ENCODE measurements at regions not wholly inside any gene's neighbourhood (a gene's known extent, or its start where the extent isn't known, plus 50 kb on each side); places are given as distances from the start of the nearest gene placed in this dataset.

DNA sequence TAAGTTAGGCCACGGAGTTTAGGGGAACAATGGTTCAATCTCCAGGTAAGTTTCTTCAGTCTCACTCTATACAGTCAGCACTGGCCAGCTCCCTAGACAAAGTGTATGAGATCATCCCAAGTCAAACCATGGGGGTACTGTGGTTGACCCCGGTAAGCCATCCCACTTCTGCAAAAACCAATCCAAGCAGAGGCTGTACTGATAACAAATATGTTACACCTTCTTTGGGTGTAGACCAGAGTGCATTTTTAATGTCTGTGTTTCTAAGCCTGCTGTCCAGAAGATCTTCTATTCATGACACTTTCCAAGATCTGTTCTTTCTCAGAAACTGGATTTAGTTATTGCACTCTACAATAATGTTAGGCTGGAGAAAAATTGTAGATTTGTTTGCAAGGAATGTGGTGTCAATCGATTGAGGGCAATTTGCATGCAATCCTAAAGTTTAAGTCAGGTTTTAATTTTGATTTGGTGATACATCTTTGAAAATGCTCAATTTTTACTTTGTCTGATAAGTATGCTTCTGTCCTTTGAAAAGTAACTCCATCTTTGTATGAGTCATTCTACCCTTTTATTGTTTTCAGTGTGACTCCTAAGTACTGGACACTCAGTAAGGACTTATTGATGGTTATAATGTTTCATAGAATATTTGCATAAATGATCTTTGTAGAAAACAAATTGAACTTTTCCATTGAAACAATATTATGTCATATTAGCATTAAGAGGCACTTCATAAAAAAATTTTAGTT, 152.4 kb downstream of the HLX start:
- Histone ChIP-seq H3K9me3 (ENCODE audit: severe bottlenecking) (no peaks in the 10 kb centered on the region), H3K27ac (no peak overlapping the region), H3K27me3 (ENCODE audit: insufficient read depth, low read depth, severe bottlenecking) (no peaks in the 10 kb centered on the region), H3K36me3 (no peaks in the 10 kb centered on the region), H3K4me3 (ENCODE audit: low read depth, low read length) (no peak overlapping the region)
- no peak for DNase-seq
- TF ChIP-seq, protein P1, sequence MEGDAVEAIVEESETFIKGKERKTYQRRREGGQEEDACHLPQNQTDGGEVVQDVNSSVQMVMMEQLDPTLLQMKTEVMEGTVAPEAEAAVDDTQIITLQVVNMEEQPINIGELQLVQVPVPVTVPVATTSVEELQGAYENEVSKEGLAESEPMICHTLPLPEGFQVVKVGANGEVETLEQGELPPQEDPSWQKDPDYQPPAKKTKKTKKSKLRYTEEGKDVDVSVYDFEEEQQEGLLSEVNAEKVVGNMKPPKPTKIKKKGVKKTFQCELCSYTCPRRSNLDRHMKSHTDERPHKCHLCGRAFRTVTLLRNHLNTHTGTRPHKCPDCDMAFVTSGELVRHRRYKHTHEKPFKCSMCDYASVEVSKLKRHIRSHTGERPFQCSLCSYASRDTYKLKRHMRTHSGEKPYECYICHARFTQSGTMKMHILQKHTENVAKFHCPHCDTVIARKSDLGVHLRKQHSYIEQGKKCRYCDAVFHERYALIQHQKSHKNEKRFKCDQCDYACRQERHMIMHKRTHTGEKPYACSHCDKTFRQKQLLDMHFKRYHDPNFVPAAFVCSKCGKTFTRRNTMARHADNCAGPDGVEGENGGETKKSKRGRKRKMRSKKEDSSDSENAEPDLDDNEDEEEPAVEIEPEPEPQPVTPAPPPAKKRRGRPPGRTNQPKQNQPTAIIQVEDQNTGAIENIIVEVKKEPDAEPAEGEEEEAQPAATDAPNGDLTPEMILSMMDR (IDR thresholded peaks at IDR 0.05; ENCODE audit: low read depth, low read length): no peak

GRCh38 chr1:221032204-221032585, 153.0 kb downstream of the HLX start:
- TF ChIP-seq, protein P1 (IDR thresholded peaks at IDR 0.05; ENCODE audit: low read depth, low read length): no peak
- Histone ChIP-seq H3K27me3 (ENCODE audit: insufficient read depth, low read depth, severe bottlenecking) (no peaks in the 10 kb centered on the region), H3K36me3 (no peaks in the 10 kb centered on the region), H3K4me3 (ENCODE audit: low read depth, low read length) (no peak overlapping the region), H3K9me3 (ENCODE audit: severe bottlenecking) (no peaks in the 10 kb centered on the region), H3K27ac (no peak overlapping the region)
- no peak for DNase-seq

DNA sequence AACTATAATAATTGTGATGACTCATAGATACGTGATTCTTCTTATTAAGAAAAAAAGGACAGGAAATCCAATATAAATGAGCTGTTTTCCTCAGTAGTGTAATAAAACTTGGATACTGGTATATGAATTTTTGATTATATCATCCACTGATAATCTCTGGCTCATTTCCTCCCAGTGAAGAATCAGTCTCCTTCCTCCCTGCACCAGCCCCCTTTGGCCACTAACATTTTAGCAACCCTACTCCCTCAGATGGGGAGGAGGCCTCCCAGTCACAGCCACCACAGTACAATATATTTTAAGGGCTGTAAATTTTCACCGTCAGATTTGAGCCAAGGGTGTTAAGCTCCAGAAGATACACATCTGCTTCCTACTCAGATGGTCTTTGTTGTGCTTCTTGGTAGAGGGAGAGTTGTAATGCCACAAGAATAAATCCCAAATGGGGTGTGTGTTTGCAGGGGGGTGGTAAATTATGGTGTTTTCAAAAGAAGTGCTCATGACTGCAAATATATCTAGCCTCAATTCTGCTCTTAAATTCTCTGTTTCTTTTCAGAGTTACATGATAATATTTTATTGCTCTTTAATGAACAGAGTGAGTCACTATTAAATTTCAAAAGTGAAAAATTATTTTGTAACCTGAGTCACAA, 153.5 kb downstream of the HLX start:
- no peak overlapping the region for H3K4me3 ChIP-seq (ENCODE audit: low read depth, low read length)
- H3K9me3 ChIP-seq (ENCODE audit: severe bottlenecking): no peaks in the 10 kb centered on the region
- TF ChIP-seq, protein P1 (IDR thresholded peaks at IDR 0.05; ENCODE audit: low read depth, low read length): no peak
- H3K27ac ChIP-seq: no peak overlapping the region
- DNase-seq: no peak
- H3K36me3 ChIP-seq: no peaks in the 10 kb centered on the region
- no peaks in the 10 kb centered on the region for H3K27me3 ChIP-seq (ENCODE audit: insufficient read depth, low read depth, severe bottlenecking)

DNA sequence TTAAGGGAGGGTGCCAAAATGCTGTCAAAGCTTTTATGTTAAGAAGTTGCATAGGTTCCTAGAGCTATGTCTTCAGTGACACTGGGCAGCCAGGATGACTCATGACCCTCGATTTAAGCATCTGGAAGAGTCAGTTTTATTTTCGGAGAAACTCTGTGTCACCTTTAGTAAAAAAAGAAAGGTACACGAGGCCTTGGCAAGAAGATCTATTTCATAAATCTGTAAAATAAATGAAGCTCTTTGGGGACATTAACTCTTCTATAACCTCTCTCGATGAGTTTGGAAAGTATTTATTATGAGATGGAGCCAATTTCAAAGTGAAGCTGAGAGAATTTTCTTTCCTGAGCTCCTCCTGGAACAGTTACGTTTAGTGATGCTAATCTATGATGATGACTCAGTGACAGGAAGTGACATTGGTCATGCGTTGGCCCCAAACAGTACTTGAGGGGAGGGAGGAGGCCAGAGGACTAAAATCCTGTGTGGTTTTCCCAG, 156.5 kb downstream of the HLX start:
- Histone ChIP-seq H3K36me3 (no peaks in the 10 kb centered on the region), H3K27ac (no peak overlapping the region), H3K4me3 (ENCODE audit: low read depth, low read length) (no peak overlapping the region), H3K27me3 (ENCODE audit: insufficient read depth, low read depth, severe bottlenecking) (no peaks in the 10 kb centered on the region), H3K9me3 (ENCODE audit: severe bottlenecking) (no peaks in the 10 kb centered on the region)
- TF ChIP-seq, protein P1 (IDR thresholded peaks at IDR 0.05; ENCODE audit: low read depth, low read length): no peak
- DNase-seq: no peak

- DNase-seq: no peak
- H3K36me3 ChIP-seq: no peaks in the 10 kb centered on the region
- no peaks in the 10 kb centered on the region for H3K27me3 ChIP-seq (ENCODE audit: insufficient read depth, low read depth, severe bottlenecking)
Measured at GRCh38 chr1:221039616-221040015, 160.4 kb downstream of the HLX start.

More at GRCh38 chr1:221039616-221040015, 160.4 kb downstream of the HLX start:
- Histone ChIP-seq H3K9me3 (ENCODE audit: severe bottlenecking) (no peaks in the 10 kb centered on the region), H3K4me3 (ENCODE audit: low read depth, low read length) (no peak overlapping the region), H3K27ac (no peak overlapping the region)
- TF ChIP-seq, protein P1 (IDR thresholded peaks at IDR 0.05; ENCODE audit: low read depth, low read length): no peak
